C4-2B (cell line): ENCODE measurements at regions not wholly inside any gene's neighbourhood (a gene's known extent, or its start where the extent isn't known, plus 50 kb on each side); places are given as distances from the start of the nearest gene placed in this dataset.

Experiments
- ZFX ChIP-seq: fragments of 450-650 bp; IDR thresholded peaks from 2 replicates; pipeline ENCODE4 v1.6.1; 2017
- TF ChIP-seq, protein P1 (sequence below): fragments of 450-650 bp; conservative IDR thresholded peaks from 2 replicates; pipeline ENCODE4 v1.5.1; 2017; ENCODE audit warnings: mild to moderate bottlenecking

DNA sequence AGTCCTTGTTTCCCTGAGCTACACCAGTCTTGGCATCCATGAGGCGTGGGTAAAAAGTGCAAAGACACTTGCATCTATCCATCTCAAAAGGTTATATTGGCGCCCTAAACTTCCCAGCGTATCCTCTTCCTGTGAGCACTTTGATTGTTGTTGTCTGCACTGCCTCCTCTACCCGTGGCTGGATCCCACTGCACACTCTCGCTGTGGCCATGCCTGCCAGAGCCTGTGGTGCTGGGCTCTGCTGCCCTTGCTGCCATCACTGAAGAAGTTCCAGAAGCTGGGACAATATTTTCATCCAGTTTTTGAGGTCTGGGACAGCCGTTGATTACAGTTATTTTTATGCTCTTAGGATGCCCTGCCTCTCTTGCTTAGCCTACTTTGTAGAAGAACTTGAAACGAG, 85.3 kb upstream of the PCGF5 start:
- TF ChIP-seq, protein P1, sequence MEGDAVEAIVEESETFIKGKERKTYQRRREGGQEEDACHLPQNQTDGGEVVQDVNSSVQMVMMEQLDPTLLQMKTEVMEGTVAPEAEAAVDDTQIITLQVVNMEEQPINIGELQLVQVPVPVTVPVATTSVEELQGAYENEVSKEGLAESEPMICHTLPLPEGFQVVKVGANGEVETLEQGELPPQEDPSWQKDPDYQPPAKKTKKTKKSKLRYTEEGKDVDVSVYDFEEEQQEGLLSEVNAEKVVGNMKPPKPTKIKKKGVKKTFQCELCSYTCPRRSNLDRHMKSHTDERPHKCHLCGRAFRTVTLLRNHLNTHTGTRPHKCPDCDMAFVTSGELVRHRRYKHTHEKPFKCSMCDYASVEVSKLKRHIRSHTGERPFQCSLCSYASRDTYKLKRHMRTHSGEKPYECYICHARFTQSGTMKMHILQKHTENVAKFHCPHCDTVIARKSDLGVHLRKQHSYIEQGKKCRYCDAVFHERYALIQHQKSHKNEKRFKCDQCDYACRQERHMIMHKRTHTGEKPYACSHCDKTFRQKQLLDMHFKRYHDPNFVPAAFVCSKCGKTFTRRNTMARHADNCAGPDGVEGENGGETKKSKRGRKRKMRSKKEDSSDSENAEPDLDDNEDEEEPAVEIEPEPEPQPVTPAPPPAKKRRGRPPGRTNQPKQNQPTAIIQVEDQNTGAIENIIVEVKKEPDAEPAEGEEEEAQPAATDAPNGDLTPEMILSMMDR: no peak
- no peak for TF ChIP-seq ZFX
